ENCODE measurements at regions not wholly inside any gene's neighbourhood (a gene's known extent, or its start where the extent isn't known, plus 50 kb on each side); places are given as distances from the start of the nearest gene placed in this dataset.

- FAIRE-seq: no peak
- H3K27ac ChIP-seq (ENCODE audit: low read depth in 2 of 2, low read length in 2 of 2): no peak overlapping the region
Measured at GRCh38 chr10:29828440-29828894, 193.7 kb upstream of the SVIL start.

GRCh38 chr10:29827512-29827911, 192.7 kb upstream of the SVIL start:
- no peak overlapping the region for H3K27ac ChIP-seq (ENCODE audit: low read depth in 2 of 2, low read length in 2 of 2)

More at GRCh38 chr10:29828440-29828894, 193.7 kb upstream of the SVIL start:
- intact Hi-C loops (cut with DNase I): no loop called here
- peaks cover 0 to 8% (median 0%) of the 10 kb centered on the region in 3 donors for H3K9me3 ChIP-seq (ENCODE audit: control insufficient read depth in 2 of 3, insufficient read depth in 1 of 3, low read length in 3 of 3)
- H3K9ac ChIP-seq (ENCODE audit: low read length in 3 of 3): no peak overlapping the region
- H3K4me1 ChIP-seq (ENCODE audit: control insufficient read depth in 2 of 3, insufficient read depth in 2 of 3, low read depth in 1 of 3, low read length in 3 of 3): peaks cover 0 to 2% (median 0%) of the 10 kb centered on the region in 3 donors
- H3K4me3 ChIP-seq (ENCODE audit: low read length in 3 of 3): no peak overlapping the region
- DNase-seq: no peak
- no peak for TF ChIP-seq CTCF (IDR thresholded peaks at IDR 0.05; ENCODE audit: borderline replicate concordance, extremely low read depth, insufficient read depth)
- no peaks in the 10 kb centered on the region for H3K36me3 ChIP-seq (ENCODE audit: control insufficient read depth in 2 of 3, insufficient read depth in 3 of 3, low read length in 3 of 3)
- H3K27me3 ChIP-seq (ENCODE audit: control insufficient read depth, insufficient read depth, low read length): no peaks in the 10 kb centered on the region

GRCh38 chr10:29826801-29827450, 192.2 kb upstream of the SVIL start:
- H3K4me3 ChIP-seq (ENCODE audit: low read length in 3 of 3): no peak overlapping the region
- H3K27me3 ChIP-seq (ENCODE audit: control insufficient read depth, insufficient read depth, low read length): no peaks in the 10 kb centered on the region
- H3K9ac ChIP-seq (ENCODE audit: low read length in 3 of 3): no peak overlapping the region
- no peaks in the 10 kb centered on the region for H3K36me3 ChIP-seq (ENCODE audit: control insufficient read depth in 2 of 3, insufficient read depth in 3 of 3, low read length in 3 of 3)
- H3K4me1 ChIP-seq (ENCODE audit: control insufficient read depth in 2 of 3, insufficient read depth in 2 of 3, low read depth in 1 of 3, low read length in 3 of 3): peaks cover 0 to 2% (median 0%) of the 10 kb centered on the region in 3 donors
- no peak for TF ChIP-seq CTCF (IDR thresholded peaks at IDR 0.05; ENCODE audit: borderline replicate concordance, extremely low read depth, insufficient read depth)
- no peak for FAIRE-seq
- no peak for DNase-seq
- H3K27ac ChIP-seq (ENCODE audit: low read depth in 2 of 2, low read length in 2 of 2): no peak overlapping the region
- intact Hi-C loops (cut with DNase I): no loop called here
- peaks cover 0 to 8% (median 0%) of the 10 kb centered on the region in 3 donors for H3K9me3 ChIP-seq (ENCODE audit: control insufficient read depth in 2 of 3, insufficient read depth in 1 of 3, low read length in 3 of 3)

More at GRCh38 chr10:29827512-29827911, 192.7 kb upstream of the SVIL start:
- H3K4me3 ChIP-seq (ENCODE audit: low read length in 3 of 3): no peak overlapping the region
- H3K27me3 ChIP-seq (ENCODE audit: control insufficient read depth, insufficient read depth, low read length): no peaks in the 10 kb centered on the region
- TF ChIP-seq CTCF (IDR thresholded peaks at IDR 0.05; ENCODE audit: borderline replicate concordance, extremely low read depth, insufficient read depth): no peak
- intact Hi-C loops (cut with DNase I): no loop called here
- H3K9me3 ChIP-seq (ENCODE audit: control insufficient read depth in 2 of 3, insufficient read depth in 1 of 3, low read length in 3 of 3): peaks cover 0 to 8% (median 0%) of the 10 kb centered on the region in 3 donors
- DNase-seq (no peak), FAIRE-seq (no peak)
- no peaks in the 10 kb centered on the region for H3K36me3 ChIP-seq (ENCODE audit: control insufficient read depth in 2 of 3, insufficient read depth in 3 of 3, low read length in 3 of 3)
- no peak overlapping the region for H3K9ac ChIP-seq (ENCODE audit: low read length in 3 of 3)
- H3K4me1 ChIP-seq (ENCODE audit: control insufficient read depth in 2 of 3, insufficient read depth in 2 of 3, low read depth in 1 of 3, low read length in 3 of 3): peaks cover 0 to 2% (median 0%) of the 10 kb centered on the region in 3 donors

Measured in kidney (tissue), 13 donors.